WERI-Rb-1 (cell line): ENCODE measurements at regions not wholly inside any gene's neighbourhood (a gene's known extent, or its start where the extent isn't known, plus 50 kb on each side); places are given as distances from the start of the nearest gene placed in this dataset.
"Not testable (repeated sequence)": the region's sequence is repeated elsewhere in the genome, so short reads cannot be mapped to it uniquely, and the experiment has no call there.

Experiments used
- DNase-seq: peaks from one replicate; pipeline ENCODE4 v3.0.0-alpha.2; 2020
- H3K27ac ChIP-seq: fragments of 250-450 bp; sonication (Bioruptor Pico); 2 replicates; pipeline ENCODE4 v1.5.1; 2020; ENCODE audit warnings: mild to moderate bottlenecking, moderate library complexity
- H3K27me3 ChIP-seq: fragments of 250-450 bp; sonication (Bioruptor Pico); 2 replicates; pipeline ENCODE4 v1.5.1; 2021; ENCODE audit warnings: mild to moderate bottlenecking, low read depth, moderate library complexity; ENCODE audit not compliant: insufficient read depth, severe bottlenecking
- H3K36me3 ChIP-seq: fragments of 250-450 bp; sonication (Bioruptor Pico); 2 replicates; pipeline ENCODE4 v1.5.1; 2020; ENCODE audit warnings: mild to moderate bottlenecking, moderate library complexity
- H3K4me3 ChIP-seq: 2 replicates; pipeline ENCODE4 v1.5.1; 2011; ENCODE audit warnings: low read depth, mild to moderate bottlenecking, control low read depth, low read length
- H3K9me3 ChIP-seq: fragments of 250-450 bp; sonication (Bioruptor Pico); 2 replicates; pipeline ENCODE4 v1.5.1; 2021; ENCODE audit warnings: mild to moderate bottlenecking, moderate library complexity; ENCODE audit not compliant: severe bottlenecking

DNA sequence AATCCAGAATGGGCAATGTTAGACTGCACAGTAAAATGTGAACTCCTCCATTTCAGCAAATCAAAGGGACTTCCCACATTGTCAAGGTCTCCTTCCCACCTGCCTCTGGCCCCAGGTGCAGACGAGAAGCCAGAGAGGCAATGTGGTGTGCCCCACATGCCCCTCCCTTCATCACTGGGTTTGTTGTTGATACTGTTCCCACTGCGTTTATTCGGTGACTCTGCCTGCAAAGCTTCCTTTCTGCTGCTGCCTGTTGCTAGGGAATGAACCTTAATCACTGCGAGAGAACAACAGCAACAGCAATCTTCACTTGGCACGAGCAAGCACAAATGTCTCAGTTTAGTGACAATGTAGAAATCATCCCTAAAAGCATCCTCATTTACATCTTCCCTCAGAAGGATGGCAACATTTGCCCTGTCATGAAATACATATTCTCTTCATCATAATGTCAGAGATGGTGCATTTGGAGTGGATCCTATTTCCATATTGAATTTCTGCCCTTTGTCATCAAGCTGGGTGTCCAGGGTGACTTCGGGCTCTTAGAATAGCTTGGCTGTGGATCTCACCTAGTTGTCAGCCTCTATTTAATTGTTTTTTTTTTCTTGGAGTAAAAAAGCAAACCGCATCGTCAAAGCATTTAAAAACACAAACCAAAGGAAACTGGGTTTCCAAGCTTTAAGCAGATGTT lies 322.2 kb downstream of the BCL2L11 start:
- H3K27ac ChIP-seq, H3K4me3 ChIP-seq, H3K9me3 ChIP-seq, H3K36me3 ChIP-seq, H3K27me3 ChIP-seq, DNase-seq: not testable (repeated sequence)

DNA sequence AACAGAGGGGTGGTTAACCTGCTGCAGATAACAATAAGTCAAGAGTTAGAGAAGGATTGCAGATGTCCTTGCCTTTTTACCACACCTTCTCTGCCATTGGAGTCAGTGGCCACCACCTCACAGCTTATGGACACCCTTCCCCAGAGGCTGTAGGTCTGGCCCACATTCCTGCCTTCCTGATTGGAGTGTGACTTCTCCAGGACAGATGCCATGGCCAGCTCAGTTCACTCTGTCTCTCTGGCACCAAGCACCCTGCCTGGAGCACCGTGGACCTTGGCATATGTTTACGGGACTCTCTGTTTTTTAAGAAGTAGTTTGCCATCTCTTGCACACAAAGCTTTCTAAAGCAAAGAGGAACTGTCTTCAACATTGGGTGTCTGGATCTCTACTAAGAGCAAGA lies 323.8 kb downstream of the BCL2L11 start:
- not testable (repeated sequence) for H3K36me3 ChIP-seq, H3K27me3 ChIP-seq, H3K4me3 ChIP-seq, H3K9me3 ChIP-seq, DNase-seq, H3K27ac ChIP-seq

DNA sequence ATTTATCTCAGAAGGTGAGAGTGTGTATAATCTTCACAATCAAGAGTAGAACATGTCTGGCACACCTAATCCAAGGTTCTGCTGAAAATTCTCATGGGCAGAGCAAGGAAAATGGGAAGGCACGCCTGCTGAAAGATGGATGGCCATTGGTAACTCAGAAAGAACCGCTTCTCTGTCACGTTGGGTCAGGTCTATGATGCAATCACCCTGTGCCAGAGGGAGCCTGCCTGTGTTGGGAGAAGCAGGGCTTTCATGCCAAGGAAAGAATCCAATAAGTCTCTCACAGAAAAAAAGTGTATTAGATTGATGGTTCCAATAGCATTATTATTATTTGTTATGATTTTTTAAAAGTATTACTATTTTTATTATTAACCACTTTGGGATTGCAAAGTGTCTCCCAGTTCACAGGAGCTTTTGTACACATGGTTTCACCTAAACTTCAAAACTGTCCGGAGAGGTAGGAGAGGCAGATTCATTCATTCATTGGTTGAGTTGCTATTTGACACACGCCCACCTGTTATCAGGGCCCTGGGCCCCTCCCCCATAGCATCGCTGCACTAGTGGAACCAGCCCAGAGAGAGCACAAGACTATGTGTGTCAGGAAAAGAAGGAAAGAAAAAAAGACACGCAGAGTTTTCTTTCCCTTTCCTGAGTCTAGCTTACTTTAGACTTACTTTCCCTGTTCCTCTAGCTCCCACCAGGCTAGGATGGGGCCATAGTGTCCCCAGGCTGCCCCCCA lies 324.6 kb downstream of the BCL2L11 start:
- not testable (repeated sequence) for H3K4me3 ChIP-seq, H3K9me3 ChIP-seq, H3K36me3 ChIP-seq, H3K27ac ChIP-seq, H3K27me3 ChIP-seq, DNase-seq

DNA sequence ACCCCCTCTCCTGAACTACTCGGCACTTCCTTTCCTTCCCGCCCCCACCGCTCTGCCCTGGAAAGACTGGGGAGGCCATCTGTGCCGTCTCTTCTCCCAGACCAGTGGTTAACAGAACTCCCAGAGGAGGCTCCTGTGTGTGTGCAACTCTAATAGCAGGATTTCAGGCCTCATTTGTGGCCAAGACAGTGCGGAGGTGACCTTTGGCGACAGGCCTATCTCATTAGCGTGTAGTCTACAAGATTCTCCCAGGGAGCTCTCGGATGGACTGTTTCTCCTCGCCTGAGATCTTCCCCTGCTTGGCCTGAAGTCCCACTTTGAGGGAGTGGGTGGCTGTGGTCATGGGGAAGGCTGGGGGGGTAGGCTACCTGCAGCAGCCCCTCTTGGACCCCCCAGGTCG lies 325.2 kb downstream of the BCL2L11 start:
- H3K4me3 ChIP-seq, H3K27me3 ChIP-seq, H3K9me3 ChIP-seq, H3K36me3 ChIP-seq, DNase-seq, H3K27ac ChIP-seq: not testable (repeated sequence)

DNA sequence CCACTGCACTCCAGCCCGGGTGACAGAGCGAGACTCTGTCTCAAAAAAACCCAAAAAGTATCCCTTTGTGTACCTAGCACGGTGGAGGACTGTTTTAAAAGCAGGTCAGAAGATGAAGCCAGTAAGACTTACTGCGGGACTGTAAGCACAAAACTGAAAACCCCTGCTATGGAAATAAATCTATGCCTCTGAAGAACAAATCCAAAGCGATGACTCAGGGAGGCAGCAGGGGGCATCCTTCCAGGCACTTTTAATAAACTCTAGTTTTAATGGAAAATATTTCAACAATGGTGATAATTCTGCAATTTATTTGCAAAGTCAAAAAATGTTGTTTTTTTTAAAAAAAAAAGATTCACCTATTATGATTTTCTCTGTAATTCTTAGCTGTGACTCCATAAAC lies 326.8 kb downstream of the BCL2L11 start:
- H3K27me3 ChIP-seq, DNase-seq, H3K4me3 ChIP-seq, H3K9me3 ChIP-seq, H3K27ac ChIP-seq, H3K36me3 ChIP-seq: not testable (repeated sequence)

DNA sequence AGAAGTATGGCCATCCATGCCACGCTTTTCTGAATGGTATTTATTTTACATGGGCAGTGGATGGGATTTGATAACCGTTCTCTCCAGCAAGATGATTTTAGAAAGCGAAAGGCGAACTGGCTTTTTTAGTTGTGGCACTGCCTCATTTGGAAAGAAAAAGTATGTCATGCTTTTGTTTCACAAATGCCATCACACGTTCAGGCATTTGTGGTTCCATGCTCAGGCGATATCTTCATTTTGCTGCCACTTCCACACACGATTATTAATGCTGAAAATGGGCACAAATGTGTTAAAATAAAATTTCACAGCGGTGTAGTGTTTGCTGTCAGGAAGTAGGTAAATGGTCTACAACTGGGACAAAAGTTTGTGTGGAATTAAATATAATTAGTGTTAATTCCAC lies 328.1 kb downstream of the BCL2L11 start:
- not testable (repeated sequence) for H3K36me3 ChIP-seq, DNase-seq, H3K9me3 ChIP-seq, H3K27me3 ChIP-seq, H3K4me3 ChIP-seq, H3K27ac ChIP-seq

DNA sequence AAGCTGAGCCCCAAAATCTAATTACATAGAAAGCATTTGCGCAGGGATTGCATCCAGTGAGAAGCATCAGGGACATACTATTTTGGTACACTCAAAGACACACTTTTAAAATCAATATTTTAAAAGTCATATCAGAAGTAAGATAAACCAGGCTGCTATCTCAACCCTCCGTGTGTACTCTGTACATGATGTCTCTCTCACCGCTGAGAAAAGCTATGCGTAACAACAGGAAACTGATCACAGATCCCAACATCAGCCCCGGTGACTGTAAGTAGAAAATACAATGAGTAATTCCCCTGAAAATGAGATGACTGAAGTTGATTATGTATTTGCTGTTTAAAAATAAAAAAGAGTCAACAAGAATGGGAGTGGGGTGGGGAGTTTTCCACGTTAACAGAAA lies 329.8 kb downstream of the BCL2L11 start:
- H3K27me3 ChIP-seq, H3K36me3 ChIP-seq, H3K9me3 ChIP-seq, H3K27ac ChIP-seq, DNase-seq, H3K4me3 ChIP-seq: not testable (repeated sequence)

DNA sequence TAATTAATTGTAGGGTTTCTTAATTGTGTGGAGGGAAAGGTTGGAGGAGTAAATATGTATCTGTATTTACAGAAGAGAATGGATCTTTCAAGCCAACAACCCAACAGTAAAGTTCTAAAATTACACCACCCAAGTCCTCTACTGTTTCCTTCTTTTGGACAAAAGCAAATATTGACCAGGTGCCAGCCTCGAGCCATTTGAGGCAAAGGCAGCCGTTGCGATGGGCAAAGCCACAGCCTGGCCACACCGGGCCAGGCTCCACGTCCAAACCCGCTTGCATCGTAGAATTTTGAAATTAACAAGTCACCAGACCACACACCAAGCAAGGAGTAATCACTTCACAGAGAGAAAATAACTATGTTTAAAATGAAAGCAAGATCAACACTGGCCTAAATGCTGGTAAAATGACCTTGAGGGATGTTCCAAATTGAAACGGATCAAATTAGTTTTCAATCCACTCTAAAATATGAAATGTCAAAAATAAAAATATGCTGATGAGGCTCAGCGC lies 331.0 kb downstream of the BCL2L11 start:
- not testable (repeated sequence) for H3K36me3 ChIP-seq, H3K27ac ChIP-seq, H3K4me3 ChIP-seq, H3K9me3 ChIP-seq, DNase-seq, H3K27me3 ChIP-seq

DNA sequence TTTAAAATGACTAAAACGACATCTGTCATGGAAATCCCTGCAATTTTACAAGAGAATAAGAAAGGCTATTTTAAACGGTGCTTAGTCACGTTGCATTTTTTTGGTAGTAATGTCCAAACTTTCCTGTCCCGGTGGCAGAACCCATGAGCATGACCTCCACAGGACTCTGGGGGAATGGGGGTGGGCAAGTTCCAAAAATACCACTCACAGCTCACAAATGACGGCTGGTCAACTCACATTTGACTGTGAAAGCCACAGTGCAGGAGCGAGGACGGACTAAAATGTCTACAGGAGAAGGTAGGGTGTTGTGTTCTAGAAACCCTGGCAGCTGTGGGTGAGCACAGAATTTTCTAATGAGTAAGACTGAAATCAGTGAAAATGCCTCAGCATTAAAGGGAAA lies 331.5 kb downstream of the BCL2L11 start:
- not testable (repeated sequence) for DNase-seq, H3K9me3 ChIP-seq, H3K4me3 ChIP-seq, H3K36me3 ChIP-seq, H3K27ac ChIP-seq, H3K27me3 ChIP-seq

DNA sequence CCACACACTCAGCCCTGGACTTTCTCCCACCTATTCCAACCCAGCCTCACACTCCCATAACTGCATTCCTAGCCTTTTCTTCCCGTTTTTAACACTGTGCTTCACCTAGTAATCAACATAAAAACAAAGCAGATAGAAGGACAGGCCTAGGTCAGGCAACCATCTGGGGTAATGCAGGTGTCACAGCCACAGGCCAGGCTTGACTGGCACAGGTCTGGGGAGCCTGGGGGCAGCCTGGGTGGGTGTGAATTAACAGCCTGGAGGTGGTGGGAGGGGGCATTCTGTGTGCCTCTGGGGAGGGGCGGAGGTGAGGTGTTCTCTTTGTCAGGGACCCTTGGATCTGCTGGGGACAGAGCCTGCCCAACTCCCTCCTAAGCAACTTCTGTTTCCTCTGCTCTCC lies 332.6 kb downstream of the BCL2L11 start:
- not testable (repeated sequence) for H3K9me3 ChIP-seq, H3K27me3 ChIP-seq, DNase-seq, H3K27ac ChIP-seq, H3K4me3 ChIP-seq, H3K36me3 ChIP-seq

DNA sequence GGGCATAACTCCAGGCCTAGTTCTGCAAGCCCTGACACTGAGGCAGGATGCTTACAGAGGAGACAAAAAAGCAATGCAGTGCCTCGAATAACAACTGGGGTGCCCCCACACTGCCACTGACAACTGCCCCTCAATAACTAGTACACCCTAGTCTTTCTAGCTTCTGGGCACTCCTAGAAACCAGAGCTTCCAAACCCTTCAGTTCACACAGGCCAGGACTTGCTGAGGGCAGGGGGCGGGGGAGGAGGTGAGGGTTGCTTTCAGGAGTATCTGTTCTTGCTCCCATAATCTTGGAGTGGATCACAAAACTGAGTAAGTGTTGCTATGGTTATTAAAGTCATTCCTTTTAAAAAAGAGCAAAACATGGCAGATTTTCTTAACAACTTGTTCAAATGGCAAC lies 333.1 kb downstream of the BCL2L11 start:
- not testable (repeated sequence) for H3K27ac ChIP-seq, H3K4me3 ChIP-seq, H3K9me3 ChIP-seq, DNase-seq, H3K27me3 ChIP-seq, H3K36me3 ChIP-seq

DNA sequence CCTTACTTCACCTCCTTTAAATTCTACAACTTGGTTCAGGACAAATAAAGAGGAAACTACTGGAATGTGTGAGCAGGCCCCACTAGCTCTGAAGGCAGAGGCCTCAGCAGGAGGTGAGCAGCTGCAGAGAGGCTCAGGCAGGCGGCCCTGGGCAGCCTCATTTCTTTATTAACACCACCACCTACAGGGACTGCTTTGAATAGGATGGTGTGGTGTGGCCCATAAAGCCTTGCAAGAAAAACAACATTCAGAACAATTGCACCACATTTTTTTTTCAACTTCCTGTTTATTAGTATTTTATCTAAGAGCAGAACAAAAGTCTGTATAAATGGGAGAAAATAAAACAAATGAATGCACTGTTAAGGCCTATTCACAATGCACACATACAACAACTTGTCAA lies 333.7 kb downstream of the BCL2L11 start:
- not testable (repeated sequence) for H3K36me3 ChIP-seq, H3K27me3 ChIP-seq, DNase-seq, H3K27ac ChIP-seq, H3K4me3 ChIP-seq, H3K9me3 ChIP-seq

DNA sequence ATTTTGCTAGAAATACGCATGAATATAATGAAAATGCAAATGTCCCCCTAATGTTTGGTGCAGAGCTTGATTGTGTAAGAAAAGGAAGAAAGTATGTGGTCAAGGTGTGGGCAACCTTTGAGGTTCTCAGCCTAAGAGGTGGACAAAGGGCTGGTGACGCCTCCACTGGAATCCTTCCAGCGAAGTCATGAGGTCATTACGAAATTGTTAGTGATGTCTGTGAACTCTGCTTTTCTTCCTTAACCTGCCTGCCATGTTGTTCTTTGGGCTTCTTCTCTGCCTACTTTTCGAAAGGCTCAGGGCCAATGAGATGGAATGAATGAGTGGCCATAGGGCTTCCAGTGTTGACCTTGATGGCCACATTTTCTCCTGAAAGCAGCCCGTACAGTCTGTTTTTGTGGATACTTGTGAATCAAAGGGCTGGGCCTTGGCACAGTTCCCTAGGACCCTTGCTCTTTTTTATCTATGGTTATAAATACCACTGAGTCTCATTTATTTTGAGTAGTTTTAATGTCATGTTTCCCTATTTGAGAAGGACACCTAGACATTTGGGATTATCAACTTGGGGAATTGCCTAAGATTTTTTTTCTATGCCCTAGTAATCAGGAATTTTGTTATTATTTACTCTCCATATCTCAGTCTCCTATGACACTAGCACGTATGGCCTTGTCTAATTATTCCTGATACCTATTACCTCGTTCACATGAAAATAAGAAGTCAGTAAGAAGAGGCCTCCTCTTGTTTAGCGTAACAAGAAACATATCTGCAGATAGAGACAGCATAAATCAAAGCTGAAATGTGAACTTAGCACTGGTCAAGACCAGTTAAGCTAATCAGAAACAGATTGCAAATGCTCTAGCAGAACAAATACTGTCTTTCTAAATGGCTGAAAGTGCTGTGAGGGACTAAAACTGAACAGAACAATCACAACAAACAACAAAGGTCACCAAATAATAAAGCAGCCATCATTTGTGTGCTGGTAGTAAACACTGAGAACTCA lies 334.6 kb downstream of the BCL2L11 start:
- not testable (repeated sequence) for H3K27ac ChIP-seq, DNase-seq, H3K4me3 ChIP-seq, H3K9me3 ChIP-seq, H3K36me3 ChIP-seq, H3K27me3 ChIP-seq

DNA sequence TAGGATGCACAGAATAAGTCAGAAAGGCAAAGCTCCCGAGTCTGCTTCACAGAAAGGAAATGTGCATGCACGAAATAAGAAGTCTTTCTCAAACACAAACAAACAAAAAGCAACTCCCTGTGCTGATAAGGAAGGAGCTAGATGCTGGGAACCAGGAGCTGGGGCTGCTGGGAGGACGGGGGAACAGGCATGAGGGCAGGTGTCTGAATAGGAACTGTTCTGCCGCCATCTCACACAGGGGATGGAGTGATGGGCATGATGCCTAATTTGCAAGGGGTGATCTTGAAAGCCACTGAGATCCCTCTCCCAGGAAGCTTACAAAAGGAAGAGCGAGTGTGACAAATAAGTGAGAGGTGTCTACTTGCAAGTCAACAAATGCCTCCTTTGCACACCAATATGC lies 336.5 kb downstream of the BCL2L11 start:
- not testable (repeated sequence) for H3K27ac ChIP-seq, H3K9me3 ChIP-seq, H3K36me3 ChIP-seq

More for the DNA sequence above, 336.5 kb downstream of the BCL2L11 start:
- not testable (repeated sequence) for H3K27me3 ChIP-seq, DNase-seq, H3K4me3 ChIP-seq
